Keratinocyte (primary cell): ENCODE measurements at regions not wholly inside any gene's neighbourhood (a gene's known extent, or its start where the extent isn't known, plus 50 kb on each side); places are given as distances from the start of the nearest gene placed in this dataset.

Experiments used
- DNase-seq: peaks from one replicate; pipeline ENCODE4 v3.0.0-alpha.2; 2011; ENCODE audit warnings: low read depth, missing footprints, low spot score
- FAIRE-seq: peaks from 2 replicates; lab custom pipeline; 2011; peaks lifted over from hg19 to GRCh38; lab: Jason Lieb, UNC
- H2AFZ ChIP-seq: 2 replicates; pipeline ENCODE4 v1.6.0; 2012; ENCODE audit warnings: low read length, control low read depth, inconsistent platforms; ENCODE audit not compliant: control insufficient read depth
- H3K27ac ChIP-seq: 2 replicates; pipeline ENCODE4 v1.5.1; 2011; ENCODE audit warnings: low read length; ENCODE audit not compliant: control insufficient read depth, insufficient read depth
- H3K27me3 ChIP-seq: 3 replicates; pipeline ENCODE4 v1.6.0; 2011; ENCODE audit warnings: low read length; ENCODE audit not compliant: control insufficient read depth, insufficient read depth; ENCODE audit errors: extremely low read depth
- H3K36me3 ChIP-seq, 2 experiments: 2 replicates in 1 of 2; 3 replicates in 1 of 2; pipeline ENCODE4 v1.5.1; 2011; ENCODE audit warnings: low read length in 2 of 2, mild to moderate bottlenecking in 1 of 2; ENCODE audit not compliant: control insufficient read depth in 2 of 2, insufficient read depth in 2 of 2; ENCODE audit errors: extremely low read depth in 1 of 2
- H3K4me1 ChIP-seq: 3 replicates; pipeline ENCODE4 v1.5.1; 2011; ENCODE audit warnings: low read length; ENCODE audit not compliant: control insufficient read depth, insufficient read depth; ENCODE audit errors: extremely low read depth
- H3K4me2 ChIP-seq: 3 replicates; pipeline ENCODE4 v1.6.0; 2011; ENCODE audit warnings: low read depth, low read length; ENCODE audit not compliant: control insufficient read depth, insufficient read depth; ENCODE audit errors: extremely low read depth
- H3K4me3 ChIP-seq, 3 experiments: fragments of 200-600 bp in 1 of 3; sonication (generic) in 1 of 3; 2 replicates in 2 of 3; 3 replicates in 1 of 3; pipeline ENCODE4 v1.5.1; 2011 to 2016; ENCODE audit warnings: low read length in 3 of 3, mild to moderate bottlenecking in 3 of 3, control low read depth in 2 of 3, inconsistent platforms in 1 of 3, low read depth in 1 of 3, mixed read lengths in 1 of 3, mixed run types in 1 of 3, moderate library complexity in 1 of 3; ENCODE audit not compliant: control insufficient read depth in 2 of 3, insufficient read depth in 2 of 3; ENCODE audit errors: extremely low read depth in 1 of 3
- H3K79me2 ChIP-seq: 2 replicates; pipeline ENCODE4 v1.6.0; 2012; ENCODE audit warnings: low read length; ENCODE audit not compliant: control insufficient read depth, insufficient read depth
- H3K9ac ChIP-seq: 3 replicates; pipeline ENCODE4 v1.6.0; 2011; ENCODE audit warnings: low read length; ENCODE audit not compliant: control insufficient read depth, insufficient read depth; ENCODE audit errors: extremely low read depth
- H3K9me1 ChIP-seq: 3 replicates; pipeline ENCODE4 v1.6.0; 2011; ENCODE audit warnings: low read length; ENCODE audit not compliant: control insufficient read depth, insufficient read depth; ENCODE audit errors: extremely low read depth
- H3K9me3 ChIP-seq: 2 replicates; pipeline ENCODE4 v1.5.1; 2012; ENCODE audit warnings: low read depth, low read length; ENCODE audit not compliant: control insufficient read depth
- H4K20me1 ChIP-seq: 3 replicates; pipeline ENCODE4 v1.6.0; 2011; ENCODE audit warnings: low read length; ENCODE audit not compliant: control insufficient read depth, insufficient read depth; ENCODE audit errors: extremely low read depth
- EZH2 ChIP-seq: IDR thresholded peaks from one replicate; pipeline ENCODE4 v1.6.1; 2012; ENCODE audit warnings: inconsistent platforms, mild to moderate bottlenecking, low read length, moderate library complexity
- dilution Hi-C: fragments of 300-500 bp; cut with MboI; formaldehyde crosslinking; loops from one replicate; pipeline ENCODE4 v1.7.0; 2020; ENCODE audit warnings: low sequenced_read_pairs; ENCODE audit not compliant: extremely low pct_ligation_motif_present
- TF ChIP-seq, protein P1 (sequence below), 3 experiments: IDR thresholded peaks in 1 of 3; conservative IDR thresholded peaks in 1 of 3; optimal IDR thresholded peaks in 1 of 3; 2 replicates in 2 of 3; 3 replicates in 1 of 3; pipeline versions ENCODE3 to v1.5.1; 2011; ENCODE audit warnings: low read length in 3 of 3, mild to moderate bottlenecking in 3 of 3, moderate library complexity in 2 of 3, control low read depth in 1 of 3, inconsistent platforms in 1 of 3; ENCODE audit not compliant: insufficient read depth in 2 of 3; ENCODE audit errors: extremely low read depth in 1 of 3

DNA sequence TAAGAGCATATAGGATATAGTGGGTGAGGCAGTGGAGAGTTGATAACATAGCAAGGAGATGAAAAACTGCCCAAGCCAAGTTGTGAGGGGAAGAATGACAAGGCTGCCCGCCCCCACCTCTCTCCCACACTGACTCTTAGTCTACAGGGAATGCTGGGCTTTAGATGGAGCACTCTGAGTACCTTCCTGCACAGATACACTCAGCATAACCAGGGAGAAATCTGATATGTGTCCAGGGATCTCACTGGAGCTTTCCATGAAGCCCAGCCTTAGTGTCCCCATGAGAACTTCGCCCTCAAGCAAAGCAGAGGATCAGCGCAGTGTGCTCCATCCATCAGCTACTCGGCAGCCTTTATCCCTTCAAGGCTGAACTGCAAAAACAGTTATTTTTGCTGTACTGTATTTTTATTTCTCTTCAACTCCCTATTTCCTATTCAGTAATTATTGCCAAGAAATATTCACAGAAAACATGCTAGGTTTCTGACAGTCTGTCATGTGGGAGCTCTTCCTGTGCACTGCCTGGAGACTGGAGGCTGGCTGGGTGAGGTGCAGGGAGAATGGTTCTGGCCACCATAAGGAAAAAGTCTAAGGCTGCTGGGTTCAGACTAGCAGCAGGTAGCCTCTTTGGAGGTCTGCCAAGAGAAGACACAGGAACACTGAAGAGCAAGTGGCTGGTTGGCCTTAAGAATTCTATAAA is 475.2 kb upstream of the PPP2R3A start:
- Histone ChIP-seq H3K79me2 (no peaks in the 10 kb centered on the region), H3K36me3 (no peaks in the 10 kb centered on the region), H4K20me1 (no peaks in the 10 kb centered on the region), H3K4me2 (no peak overlapping the region), H3K9ac (no peak overlapping the region), H3K27me3 (no peaks in the 10 kb centered on the region), H3K9me3 (no peaks in the 10 kb centered on the region), H3K4me1 (no peaks in the 10 kb centered on the region), H2AFZ (no peak overlapping the region), H3K4me3 (no peak overlapping the region), H3K27ac (no peak overlapping the region), H3K9me1 (no peaks in the 10 kb centered on the region)
- dilution Hi-C loops, result no loop called here
- no peak for DNase-seq
- FAIRE-seq, result no peak
- no peak for TF ChIP-seq EZH2
- TF ChIP-seq, protein P1, sequence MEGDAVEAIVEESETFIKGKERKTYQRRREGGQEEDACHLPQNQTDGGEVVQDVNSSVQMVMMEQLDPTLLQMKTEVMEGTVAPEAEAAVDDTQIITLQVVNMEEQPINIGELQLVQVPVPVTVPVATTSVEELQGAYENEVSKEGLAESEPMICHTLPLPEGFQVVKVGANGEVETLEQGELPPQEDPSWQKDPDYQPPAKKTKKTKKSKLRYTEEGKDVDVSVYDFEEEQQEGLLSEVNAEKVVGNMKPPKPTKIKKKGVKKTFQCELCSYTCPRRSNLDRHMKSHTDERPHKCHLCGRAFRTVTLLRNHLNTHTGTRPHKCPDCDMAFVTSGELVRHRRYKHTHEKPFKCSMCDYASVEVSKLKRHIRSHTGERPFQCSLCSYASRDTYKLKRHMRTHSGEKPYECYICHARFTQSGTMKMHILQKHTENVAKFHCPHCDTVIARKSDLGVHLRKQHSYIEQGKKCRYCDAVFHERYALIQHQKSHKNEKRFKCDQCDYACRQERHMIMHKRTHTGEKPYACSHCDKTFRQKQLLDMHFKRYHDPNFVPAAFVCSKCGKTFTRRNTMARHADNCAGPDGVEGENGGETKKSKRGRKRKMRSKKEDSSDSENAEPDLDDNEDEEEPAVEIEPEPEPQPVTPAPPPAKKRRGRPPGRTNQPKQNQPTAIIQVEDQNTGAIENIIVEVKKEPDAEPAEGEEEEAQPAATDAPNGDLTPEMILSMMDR (optimal IDR thresholded peaks at IDR 0.05 in 1 of 3, IDR thresholded peaks at IDR 0.05 in 1 of 3, conservative IDR thresholded peaks at IDR 0.05 in 1 of 3; ENCODE audit: extremely low read depth in 1 of 3, insufficient read depth in 2 of 3, low read length in 3 of 3), result no peak

DNA sequence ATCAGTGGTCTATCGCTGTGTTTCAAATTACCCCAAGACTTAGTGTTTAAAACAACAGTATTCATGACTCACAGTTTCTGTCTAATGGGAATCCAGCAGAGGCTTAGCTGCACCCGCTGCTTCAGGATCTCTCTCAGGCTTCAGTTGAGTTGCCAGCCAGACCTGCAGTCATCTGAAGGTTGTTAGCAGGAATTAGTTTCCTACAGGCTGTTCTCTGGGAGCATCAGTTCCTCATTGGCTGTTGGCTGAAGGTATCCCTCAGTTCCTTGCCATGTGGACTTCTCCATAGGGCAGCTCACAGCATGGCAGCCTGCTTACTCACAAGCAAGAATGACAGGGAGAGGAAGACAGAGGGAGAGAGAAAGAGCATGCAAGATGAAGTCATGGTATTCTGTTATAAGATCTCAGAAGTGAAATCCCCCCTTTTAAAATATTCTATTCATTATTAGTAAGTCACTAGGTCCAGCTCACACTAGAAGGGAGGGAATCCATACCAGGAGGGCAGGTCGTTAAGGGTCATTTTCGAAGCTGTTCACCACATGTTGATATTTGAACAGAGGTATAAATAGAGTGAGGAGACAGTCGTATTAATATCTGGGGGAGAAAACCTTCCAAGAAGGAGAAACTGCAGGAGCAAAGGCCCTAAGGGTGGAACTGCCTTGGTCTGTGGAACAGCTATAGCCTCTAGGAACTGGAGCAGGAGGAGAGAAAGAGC is 473.9 kb upstream of the PPP2R3A start:
- Histone ChIP-seq H3K9me1 (no peaks in the 10 kb centered on the region), H3K9me3 (no peaks in the 10 kb centered on the region), H2AFZ (no peak overlapping the region), H3K79me2 (no peaks in the 10 kb centered on the region), H3K27ac (no peak overlapping the region), H3K27me3 (no peaks in the 10 kb centered on the region), H3K9ac (no peak overlapping the region), H3K36me3 (no peaks in the 10 kb centered on the region), H3K4me1 (no peaks in the 10 kb centered on the region), H3K4me2 (no peak overlapping the region), H3K4me3 (no peak overlapping the region), H4K20me1 (no peaks in the 10 kb centered on the region)
- FAIRE-seq, result no peak
- dilution Hi-C loops, result no loop called here
- TF ChIP-seq, protein P1 (optimal IDR thresholded peaks at IDR 0.05 in 1 of 3, IDR thresholded peaks at IDR 0.05 in 1 of 3, conservative IDR thresholded peaks at IDR 0.05 in 1 of 3; ENCODE audit: extremely low read depth in 1 of 3, insufficient read depth in 2 of 3, low read length in 3 of 3), result no peak
- no peak for TF ChIP-seq EZH2
- DNase-seq, result no peak
